RPMI8226 (cell line): ENCODE measurements at regions not wholly inside any gene's neighbourhood (a gene's known extent, or its start where the extent isn't known, plus 50 kb on each side); places are given as distances from the start of the nearest gene placed in this dataset.
"Not testable (repeated sequence)": the region's sequence is repeated elsewhere in the genome, so short reads cannot be mapped to it uniquely, and the experiment has no call there.

Experiments used
- DNase-seq: peaks from one replicate; pipeline ENCODE4 v3.0.0-alpha.2; 2015

GRCh38 chr2:2620604-2621003 is 289.5 kb upstream of the MYT1L start:
- no peak for DNase-seq

- no peak for DNase-seq
Measured at GRCh38 chr2:2619995-2620394, 288.9 kb upstream of the MYT1L start.

GRCh38 chr2:2614452-2614851 is 283.4 kb upstream of the MYT1L start:
- no peak for DNase-seq

GRCh38 chr2:2613279-2614199 is 282.5 kb upstream of the MYT1L start:
- peak; percentile 97 for DNase-seq

GRCh38 chr2:2610751-2611150 is 279.7 kb upstream of the MYT1L start:
- no peak for DNase-seq

- DNase-seq: no peak
Measured at GRCh38 chr2:2600366-2600765, 269.3 kb upstream of the MYT1L start.

GRCh38 chr2:2599441-2599840 is 268.4 kb upstream of the MYT1L start:
- no peak for DNase-seq

- no peak for DNase-seq
Measured at GRCh38 chr2:2597712-2598111, 266.6 kb upstream of the MYT1L start.

- DNase-seq: no peak
Measured at GRCh38 chr2:2591542-2591940, 260.5 kb upstream of the MYT1L start.

GRCh38 chr2:2590841-2591541 is 259.9 kb upstream of the MYT1L start:
- DNase-seq: peak; percentile 57

- peak; percentile 62 for DNase-seq
Measured at GRCh38 chr2:2590141-2590540, 259.1 kb upstream of the MYT1L start.

GRCh38 chr2:2588777-2589176 is 257.7 kb upstream of the MYT1L start:
- no peak for DNase-seq

GRCh38 chr2:2587354-2587753 is 256.3 kb upstream of the MYT1L start:
- no peak for DNase-seq

GRCh38 chr2:2586931-2587330 is 255.9 kb upstream of the MYT1L start:
- DNase-seq: no peak

- no peak for DNase-seq
Measured at GRCh38 chr2:2586068-2586776, 255.1 kb upstream of the MYT1L start.

- no peak for DNase-seq
Measured at GRCh38 chr2:2582998-2583545, 252.0 kb upstream of the MYT1L start.

- DNase-seq: no peak
Measured at GRCh38 chr2:2581331-2582159, 250.5 kb upstream of the MYT1L start.

GRCh38 chr2:2580841-2581240 is 249.8 kb upstream of the MYT1L start:
- DNase-seq: not testable (repeated sequence)

GRCh38 chr2:2580341-2580740 is 249.3 kb upstream of the MYT1L start:
- DNase-seq: no peak

GRCh38 chr2:2579814-2580213 is 248.7 kb upstream of the MYT1L start:
- DNase-seq: no peak

- no peak for DNase-seq
Measured at GRCh38 chr2:2577407-2577831, 246.3 kb upstream of the MYT1L start.

- DNase-seq: no peak
Measured at GRCh38 chr2:2575870-2576386, 244.9 kb upstream of the MYT1L start.
